ENCODE measurements at regions not wholly inside any gene's neighbourhood (a gene's known extent, or its start where the extent isn't known, plus 50 kb on each side); places are given as distances from the start of the nearest gene placed in this dataset.

DNA sequence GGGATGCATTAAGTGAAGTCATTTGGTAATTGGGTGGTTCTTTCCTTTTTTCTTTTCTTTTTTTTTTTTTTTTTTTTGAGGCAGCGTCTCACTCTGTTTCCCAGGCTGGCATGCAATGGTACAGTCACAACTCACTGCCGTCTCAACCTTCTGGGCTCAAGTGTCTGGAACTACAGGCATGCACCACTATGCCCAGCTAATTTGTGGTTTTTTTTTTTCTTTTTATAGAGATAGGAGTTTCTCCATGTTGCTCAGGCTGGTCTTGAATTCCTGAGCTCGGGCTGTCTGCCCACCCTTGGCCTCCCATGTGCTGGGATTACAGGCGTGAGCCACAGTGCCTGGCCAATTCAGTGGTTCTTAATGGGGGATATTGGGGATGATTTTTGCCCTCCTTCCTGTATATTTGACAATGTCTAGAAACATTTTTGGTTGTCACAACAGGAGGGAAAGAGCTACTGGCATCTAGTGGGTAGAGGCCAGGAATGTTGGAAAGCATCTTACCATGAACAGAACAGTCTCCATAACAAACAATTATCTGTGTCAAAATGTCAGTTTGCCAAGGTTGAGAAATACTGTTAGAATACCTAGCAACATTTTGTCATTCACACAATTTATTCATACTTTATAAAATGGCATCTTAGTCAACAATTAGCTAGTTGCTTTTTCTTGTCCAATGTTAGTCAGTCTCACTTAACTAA lies 79.4 kb upstream of the CNTN3 start:
- no peaks in the 10 kb centered on the region for H3K36me3 ChIP-seq (ENCODE audit: control insufficient read depth, insufficient read depth, low read length)
- no TSS peak for BruUV-seq (replicated peaks)
- no peaks in the 10 kb centered on the region for H3K27me3 ChIP-seq (ENCODE audit: control insufficient read depth, insufficient read depth, low read length)
- POLR2A ChIA-PET, result interaction anchor here (0.7 kb wide), 1 partner anchor 361 kb away, joined by 3 read pairs; no protein-coding TSS in a partner anchor
- H3K9me3 ChIP-seq (ENCODE audit: control insufficient read depth, insufficient read depth, low read depth, low read length), result no peaks in the 10 kb centered on the region
- H3K4me1 ChIP-seq (ENCODE audit: control insufficient read depth, insufficient read depth, low read length), result no peaks in the 10 kb centered on the region
- no peak for DNase-seq (ENCODE audit: low read depth, low spot score)
- no peak for TF ChIP-seq POLR2AphosphoS5 (IDR thresholded peaks at IDR 0.05; ENCODE audit: low read depth, low read length)
- in situ Hi-C loops (cut with HindIII; ENCODE audit: low pct_unique_long_range_greater_than_20kb, low sequenced_read_pairs), result no loop called here
- no peak overlapping the region for H3K27ac ChIP-seq (ENCODE audit: low read length)
- intact Hi-C loops (cut with micrococcal nuclease; ENCODE audit: unreplicated experiment), result no loop called here
- CTCF ChIA-PET, result no interaction called here
- no peak for ATAC-seq
- H3K4me3 ChIP-seq (ENCODE audit: low read depth in 2 of 2, low read length in 2 of 2), result no peak overlapping the region

DNA sequence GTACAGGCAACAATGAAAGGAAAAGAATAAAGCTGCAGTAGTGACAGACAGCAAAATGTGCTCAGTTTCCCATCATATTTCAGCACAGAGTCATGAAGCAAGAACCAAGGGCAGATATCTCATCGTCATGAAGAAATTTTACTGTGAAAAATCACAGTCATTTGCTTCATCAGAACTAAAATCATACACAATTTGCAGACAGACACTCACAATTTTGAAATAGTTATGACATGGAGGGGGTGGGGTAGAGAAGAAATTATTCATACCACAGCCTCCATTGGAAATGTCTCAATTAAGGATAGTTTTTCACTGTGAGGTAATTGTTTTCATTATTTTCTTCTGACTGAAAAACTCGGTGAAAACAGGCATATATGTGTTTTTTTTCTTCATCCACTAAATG lies 78.8 kb upstream of the CNTN3 start:
- POLR2A ChIA-PET, result no interaction called here
- no TSS peak for BruUV-seq (replicated peaks)
- H3K4me1 ChIP-seq (ENCODE audit: control insufficient read depth, insufficient read depth, low read length), result no peaks in the 10 kb centered on the region
- intact Hi-C loops (cut with micrococcal nuclease; ENCODE audit: unreplicated experiment), result no loop called here
- no peak for ATAC-seq
- CTCF ChIA-PET, result no interaction called here
- no peaks in the 10 kb centered on the region for H3K9me3 ChIP-seq (ENCODE audit: control insufficient read depth, insufficient read depth, low read depth, low read length)
- no peak for DNase-seq (ENCODE audit: low read depth, low spot score)
- in situ Hi-C loops (cut with HindIII; ENCODE audit: low pct_unique_long_range_greater_than_20kb, low sequenced_read_pairs), result no loop called here
- H3K36me3 ChIP-seq (ENCODE audit: control insufficient read depth, insufficient read depth, low read length), result no peaks in the 10 kb centered on the region
- H3K27ac ChIP-seq (ENCODE audit: low read length), result no peak overlapping the region
- TF ChIP-seq SIN3A (IDR thresholded peaks at IDR 0.05; ENCODE audit: borderline replicate concordance, insufficient read depth, low read depth, low read length), result no peak
- TF ChIP-seq CTCF (IDR thresholded peaks at IDR 0.05), result no peak
- TF ChIP-seq TCF7L2 (IDR thresholded peaks at IDR 0.05; ENCODE audit: low read depth, low read length), result no peak
- TF ChIP-seq POLR2AphosphoS5 (IDR thresholded peaks at IDR 0.05; ENCODE audit: low read depth, low read length), result no peak
- TF ChIP-seq REST (IDR thresholded peaks at IDR 0.05; ENCODE audit: insufficient read depth in 1 of 2, low read depth in 2 of 2, low read length in 1 of 2), result no peak
- no peak overlapping the region for H3K4me3 ChIP-seq (ENCODE audit: low read depth in 2 of 2, low read length in 2 of 2)
- H3K27me3 ChIP-seq (ENCODE audit: control insufficient read depth, insufficient read depth, low read length), result no peaks in the 10 kb centered on the region

- DNase-seq (ENCODE audit: low read depth, low spot score) (no peak), ATAC-seq (no peak)
- BruUV-seq (replicated peaks), result no TSS peak
- H3K27me3 ChIP-seq (ENCODE audit: control insufficient read depth, insufficient read depth, low read length), result no peaks in the 10 kb centered on the region
- in situ Hi-C loops (cut with HindIII; ENCODE audit: low pct_unique_long_range_greater_than_20kb, low sequenced_read_pairs) (no loop called here), intact Hi-C loops (cut with micrococcal nuclease; ENCODE audit: unreplicated experiment) (no loop called here)
- no peaks in the 10 kb centered on the region for H3K4me1 ChIP-seq (ENCODE audit: control insufficient read depth, insufficient read depth, low read length)
- no peak for TF ChIP-seq REST (IDR thresholded peaks at IDR 0.05; ENCODE audit: insufficient read depth in 1 of 2, low read depth in 2 of 2, low read length in 1 of 2)
- TF ChIP-seq TCF7L2 (IDR thresholded peaks at IDR 0.05; ENCODE audit: low read depth, low read length), result no peak
- no peak for TF ChIP-seq POLR2AphosphoS5 (IDR thresholded peaks at IDR 0.05; ENCODE audit: low read depth, low read length)
- TF ChIP-seq SIN3A (IDR thresholded peaks at IDR 0.05; ENCODE audit: borderline replicate concordance, insufficient read depth, low read depth, low read length), result no peak
- no peak overlapping the region for H3K4me3 ChIP-seq (ENCODE audit: low read depth in 2 of 2, low read length in 2 of 2)
- no peaks in the 10 kb centered on the region for H3K36me3 ChIP-seq (ENCODE audit: control insufficient read depth, insufficient read depth, low read length)
- no peak overlapping the region for H3K27ac ChIP-seq (ENCODE audit: low read length)
- ChIA-PET CTCF (no interaction called here), POLR2A (no interaction called here)
- H3K9me3 ChIP-seq (ENCODE audit: control insufficient read depth, insufficient read depth, low read depth, low read length), result no peaks in the 10 kb centered on the region
These were observed 77.5 kb upstream of the CNTN3 start for GRCh38 chr3:74691946-74692345.

All from Panc1 (cell line).